Mesothelial cell of epicardium (in vitro differentiated cells): ENCODE measurements at regions not wholly inside any gene's neighbourhood (a gene's known extent, or its start where the extent isn't known, plus 50 kb on each side); places are given as distances from the start of the nearest gene placed in this dataset.

ENCODE experiments used
- DNase-seq, 2 experiments: peaks; one replicate each; pipeline ENCODE4 v3.0.0; 2021; ENCODE audit warnings: low spot score in 2 of 2; ENCODE audit not compliant: unreplicated experiment in 2 of 2
- H3K27ac Mint-ChIP-seq: 2 replicates; pipeline ENCODE4 v1.8.0; 2021; ENCODE audit warnings: mixed read lengths
- H3K27me3 Mint-ChIP-seq: 2 replicates; pipeline ENCODE4 v1.8.0; 2021; ENCODE audit warnings: low read depth, mixed read lengths
- H3K36me3 Mint-ChIP-seq: 2 replicates; pipeline ENCODE4 v1.8.0; 2021; ENCODE audit warnings: mixed read lengths
- H3K4me1 Mint-ChIP-seq: 2 replicates; pipeline ENCODE4 v1.8.0; 2021; ENCODE audit warnings: mixed read lengths
- H3K4me3 Mint-ChIP-seq: 2 replicates; pipeline ENCODE4 v1.8.0; 2021; ENCODE audit warnings: mild to moderate bottlenecking, moderate library complexity, mixed read lengths
- H3K9me3 Mint-ChIP-seq: 2 replicates; pipeline ENCODE4 v1.8.0; 2021; ENCODE audit warnings: mixed read lengths
- TF ChIP-seq, protein P1 (sequence below): fragments of 200-600 bp; sonication (generic); IDR thresholded peaks from one replicate; pipeline ENCODE4 v1.5.0; 2021; ENCODE audit warnings: antibody characterized with exemption; ENCODE audit not compliant: unreplicated experiment

DNA sequence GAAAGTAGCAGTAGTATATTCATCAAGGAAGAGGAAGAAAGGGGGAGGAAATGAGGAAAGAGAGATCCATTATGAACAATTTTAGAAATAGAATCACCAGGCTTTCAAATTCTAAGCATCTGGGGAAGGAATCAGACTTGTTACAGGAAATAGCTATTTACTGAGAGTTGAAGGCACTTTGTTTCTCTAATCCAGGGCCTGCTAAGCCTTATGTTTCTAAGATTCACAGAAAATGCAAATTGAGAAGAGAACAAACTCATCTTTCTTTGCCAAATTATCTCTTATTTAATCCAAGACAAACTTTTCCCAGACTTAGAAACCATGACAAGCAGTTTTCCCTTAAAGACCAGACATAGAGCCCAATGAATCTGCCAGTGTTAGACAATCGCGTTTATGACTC is 528.0 kb upstream of the NMUR2 start:
- Mint-ChIP-seq H3K36me3 (no peaks in the 10 kb centered on the region), H3K9me3 (peaks cover 8% of the 10 kb centered on the region), H3K27ac (no peak overlapping the region), H3K4me1 (no peaks in the 10 kb centered on the region), H3K27me3 (peaks cover 2% of the 10 kb centered on the region), H3K4me3 (no peak overlapping the region)
- TF ChIP-seq, protein P1, sequence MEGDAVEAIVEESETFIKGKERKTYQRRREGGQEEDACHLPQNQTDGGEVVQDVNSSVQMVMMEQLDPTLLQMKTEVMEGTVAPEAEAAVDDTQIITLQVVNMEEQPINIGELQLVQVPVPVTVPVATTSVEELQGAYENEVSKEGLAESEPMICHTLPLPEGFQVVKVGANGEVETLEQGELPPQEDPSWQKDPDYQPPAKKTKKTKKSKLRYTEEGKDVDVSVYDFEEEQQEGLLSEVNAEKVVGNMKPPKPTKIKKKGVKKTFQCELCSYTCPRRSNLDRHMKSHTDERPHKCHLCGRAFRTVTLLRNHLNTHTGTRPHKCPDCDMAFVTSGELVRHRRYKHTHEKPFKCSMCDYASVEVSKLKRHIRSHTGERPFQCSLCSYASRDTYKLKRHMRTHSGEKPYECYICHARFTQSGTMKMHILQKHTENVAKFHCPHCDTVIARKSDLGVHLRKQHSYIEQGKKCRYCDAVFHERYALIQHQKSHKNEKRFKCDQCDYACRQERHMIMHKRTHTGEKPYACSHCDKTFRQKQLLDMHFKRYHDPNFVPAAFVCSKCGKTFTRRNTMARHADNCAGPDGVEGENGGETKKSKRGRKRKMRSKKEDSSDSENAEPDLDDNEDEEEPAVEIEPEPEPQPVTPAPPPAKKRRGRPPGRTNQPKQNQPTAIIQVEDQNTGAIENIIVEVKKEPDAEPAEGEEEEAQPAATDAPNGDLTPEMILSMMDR: no peak
- no peak for DNase-seq

DNA sequence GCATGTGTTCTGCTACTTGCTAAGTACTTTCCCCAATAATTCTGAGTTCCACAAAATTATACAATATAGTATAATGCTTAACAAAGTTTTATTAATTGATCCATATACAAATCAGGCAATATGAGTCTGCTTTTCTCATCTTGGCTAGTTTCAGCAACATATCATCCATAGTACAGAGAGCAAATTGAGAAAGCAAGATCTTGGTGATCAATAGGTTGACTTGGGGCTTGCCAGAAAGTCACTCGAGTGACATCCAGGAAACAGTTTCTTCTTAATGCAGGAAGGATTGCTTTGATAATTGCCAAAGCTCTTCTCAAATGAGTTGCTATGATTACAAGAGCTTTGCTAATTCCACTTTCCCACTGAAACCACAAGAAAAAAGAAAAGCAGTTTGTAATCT is 533.6 kb upstream of the NMUR2 start:
- TF ChIP-seq, protein P1: no peak
- DNase-seq: no peak
- H3K9me3 Mint-ChIP-seq: peaks cover 27% of the 10 kb centered on the region
- no peaks in the 10 kb centered on the region for H3K36me3 Mint-ChIP-seq
- H3K4me3 Mint-ChIP-seq: no peak overlapping the region
- H3K27ac Mint-ChIP-seq: no peak overlapping the region
- H3K27me3 Mint-ChIP-seq: no peaks in the 10 kb centered on the region
- H3K4me1 Mint-ChIP-seq: no peaks in the 10 kb centered on the region

DNA sequence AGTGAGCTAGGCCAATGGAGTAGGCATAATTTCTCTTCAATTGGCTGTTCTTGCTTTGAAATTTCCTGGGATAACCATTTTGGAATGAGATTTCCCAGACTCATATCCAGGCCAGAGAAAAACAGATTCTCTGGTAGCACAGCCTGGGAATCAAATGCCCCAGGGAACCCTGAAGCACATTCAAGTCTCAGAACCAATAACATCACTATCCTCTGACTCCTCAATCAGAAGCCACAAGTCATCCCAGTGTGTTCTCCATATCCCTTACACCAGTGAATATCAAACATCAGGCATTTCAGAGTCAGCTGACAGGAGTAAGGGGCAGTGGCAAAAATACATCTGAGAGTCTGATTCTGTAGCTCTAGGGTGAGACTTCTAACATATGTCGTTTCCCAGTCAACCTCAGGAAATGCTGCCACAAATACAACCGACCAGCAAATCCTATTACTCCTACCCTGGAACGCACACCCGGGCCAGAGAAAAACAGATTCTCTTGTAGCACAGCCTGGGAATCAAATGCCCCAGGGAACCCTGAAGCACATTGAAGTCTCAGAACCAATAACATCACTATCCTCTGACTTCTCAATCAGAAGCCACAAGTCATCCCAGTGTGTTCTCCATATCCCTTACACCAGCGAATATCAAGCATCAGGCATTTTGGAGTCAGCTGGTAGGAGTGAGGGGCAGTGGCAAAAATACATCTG is 537.7 kb upstream of the NMUR2 start:
- H3K36me3 Mint-ChIP-seq: no peaks in the 10 kb centered on the region
- H3K4me3 Mint-ChIP-seq: no peak overlapping the region

DNA sequence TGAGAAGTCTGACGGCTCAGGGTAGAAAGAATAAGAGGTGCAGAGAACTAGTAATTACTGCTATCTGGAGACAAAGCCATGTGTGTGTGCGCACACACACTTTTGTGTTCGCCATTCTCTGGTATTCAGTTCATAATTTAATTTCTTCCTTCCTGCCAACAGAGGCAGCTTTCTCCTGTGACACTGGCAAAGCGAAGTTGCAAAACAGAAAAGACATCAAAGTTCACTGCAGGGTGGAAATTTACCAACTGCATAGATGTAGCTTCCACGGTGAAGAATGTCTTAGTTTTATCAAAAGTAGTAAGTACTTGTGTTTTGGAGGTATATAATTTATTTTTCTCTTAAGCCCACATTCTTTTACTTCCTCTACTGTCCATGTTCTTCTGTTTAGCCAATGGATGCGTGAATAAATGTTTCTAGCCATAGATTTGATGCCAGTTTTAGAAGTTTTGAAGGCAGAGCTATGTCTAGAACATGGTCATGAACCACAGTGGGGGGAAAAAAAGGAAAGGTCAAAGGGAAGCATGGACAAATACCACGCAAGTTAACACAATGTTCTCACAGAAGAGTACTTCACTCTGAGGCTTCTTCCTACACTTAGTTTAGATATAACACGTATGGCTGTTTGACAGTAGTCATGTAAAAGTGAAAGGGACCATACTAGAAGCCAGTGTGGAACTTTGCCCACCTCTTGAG is 536.5 kb upstream of the GRIA1 start:
- Mint-ChIP-seq H3K9me3 (no peaks in the 10 kb centered on the region), H3K36me3 (no peaks in the 10 kb centered on the region), H3K4me1 (no peaks in the 10 kb centered on the region), H3K27ac (no peak overlapping the region), H3K4me3 (no peak overlapping the region), H3K27me3 (peaks cover under 1% of the 10 kb centered on the region)
- TF ChIP-seq, protein P1: no peak
- no peak for DNase-seq

More for the DNA sequence above, 537.7 kb upstream of the NMUR2 start:
- no peak overlapping the region for H3K27ac Mint-ChIP-seq
- no peak for DNase-seq
- H3K4me1 Mint-ChIP-seq: no peaks in the 10 kb centered on the region
- TF ChIP-seq, protein P1: no peak
- peaks cover 22% of the 10 kb centered on the region for H3K9me3 Mint-ChIP-seq
- H3K27me3 Mint-ChIP-seq: no peaks in the 10 kb centered on the region

DNA sequence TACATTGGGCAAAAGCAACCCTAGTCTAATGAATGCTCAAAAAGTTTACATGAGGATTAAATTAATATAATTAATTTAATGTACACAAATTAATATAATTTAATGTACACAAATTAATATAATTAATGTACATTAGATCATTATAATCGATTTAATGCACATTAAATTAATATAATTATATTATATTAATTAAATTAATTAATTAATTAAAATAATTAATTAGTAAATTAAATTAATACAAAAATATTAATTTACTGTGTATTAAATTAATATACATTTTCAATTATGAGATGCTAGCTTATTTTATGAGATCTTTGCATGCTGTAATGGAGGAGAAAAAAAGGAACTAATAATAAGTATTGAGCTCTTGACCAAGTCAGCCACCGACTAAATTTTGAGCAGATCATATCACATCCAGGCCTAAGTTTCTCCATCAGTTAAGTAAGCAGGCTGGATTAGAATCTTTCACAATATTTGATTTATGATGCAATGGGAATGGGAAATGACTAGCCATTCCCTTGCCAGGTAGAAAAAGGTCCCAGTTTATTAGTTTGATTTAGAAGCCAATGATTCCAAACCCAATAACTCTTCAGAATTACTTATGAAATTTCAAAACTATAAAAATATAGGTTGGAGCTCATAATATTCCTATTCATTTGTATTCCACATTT is 533.4 kb upstream of the GRIA1 start:
- no peaks in the 10 kb centered on the region for H3K4me1 Mint-ChIP-seq
- TF ChIP-seq, protein P1: no peak
- no peaks in the 10 kb centered on the region for H3K36me3 Mint-ChIP-seq
- DNase-seq: no peak
- H3K9me3 Mint-ChIP-seq: no peaks in the 10 kb centered on the region
- no peaks in the 10 kb centered on the region for H3K27me3 Mint-ChIP-seq
- no peak overlapping the region for H3K4me3 Mint-ChIP-seq
- no peak overlapping the region for H3K27ac Mint-ChIP-seq
